Cardiac septum (tissue), 1 donor: ENCODE measurements at regions not wholly inside any gene's neighbourhood (a gene's known extent, or its start where the extent isn't known, plus 50 kb on each side); places are given as distances from the start of the nearest gene placed in this dataset.
A peak's percentile ranks its signal among the peaks of the same experiment; 100 is the strongest.
"Not testable (repeated sequence)": the region's sequence is repeated elsewhere in the genome, so short reads cannot be mapped to it uniquely, and the experiment has no call there.

Experiments used
- DNase-seq: peaks from one replicate; pipeline ENCODE4 v3.0.0-alpha.2; 2020; ENCODE audit warnings: low spot score
- intact Hi-C: fragments of 100-400 bp; cut with DNase I; formaldehyde crosslinking; loops from one replicate; pipeline ENCODE4 v1.14.0; 2022
- donor health status: DM: no; HTN: no; CAD: no.

DNA sequence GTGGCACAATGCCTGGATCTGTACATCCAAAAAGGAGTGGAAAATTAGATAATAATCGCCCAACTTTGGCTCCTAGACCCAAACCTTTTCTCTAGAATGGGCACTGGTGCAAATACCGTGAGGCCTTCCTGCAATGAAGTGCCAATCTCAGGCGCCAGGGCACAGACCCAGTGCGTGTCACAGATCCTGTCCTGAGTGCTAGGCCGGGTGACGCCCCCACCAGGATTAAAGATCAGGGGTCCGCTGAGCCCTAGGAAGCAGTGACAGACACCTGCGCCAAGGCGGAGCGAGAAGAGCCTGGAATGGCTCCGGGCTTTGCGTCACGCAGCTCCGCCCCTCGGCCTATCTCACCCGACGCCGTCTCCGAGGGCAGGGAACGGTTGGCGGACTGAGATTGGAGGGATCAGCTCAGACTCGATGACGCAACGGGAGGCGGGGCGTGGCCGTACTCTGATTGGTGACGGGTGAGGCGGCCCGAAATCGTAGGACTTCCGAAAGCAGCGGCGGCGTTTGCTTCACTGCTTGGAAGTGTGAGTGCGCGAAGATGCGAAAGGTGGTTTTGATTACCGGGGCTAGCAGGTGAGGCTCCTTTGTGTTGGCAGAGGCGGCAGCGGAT lies 261.9 kb downstream of the ZNF37A start:
- intact Hi-C loops = not testable (repeated sequence)
- DNase-seq = peak; percentile 93

DNA sequence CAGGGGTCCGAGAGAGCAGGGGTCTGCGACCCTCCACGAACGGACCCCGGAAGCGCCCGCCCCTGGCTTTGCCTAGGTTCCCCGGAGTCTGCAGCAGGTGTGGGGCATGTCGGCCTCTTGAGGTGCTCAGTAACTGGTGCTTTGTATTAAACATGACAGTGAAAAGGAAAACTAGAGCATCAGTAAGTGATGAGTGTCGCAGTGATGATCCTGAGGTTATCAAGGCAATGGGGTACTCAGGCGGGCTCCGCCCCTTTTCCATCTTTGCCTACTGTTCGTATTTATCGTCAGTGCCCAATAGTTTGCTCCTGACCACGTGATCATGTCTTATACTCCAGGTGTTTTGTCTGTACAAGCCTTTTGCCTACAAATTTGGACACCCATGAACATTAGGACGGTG lies 262.4 kb downstream of the ZNF37A start:
- intact Hi-C loops = not testable (repeated sequence)

DNA sequence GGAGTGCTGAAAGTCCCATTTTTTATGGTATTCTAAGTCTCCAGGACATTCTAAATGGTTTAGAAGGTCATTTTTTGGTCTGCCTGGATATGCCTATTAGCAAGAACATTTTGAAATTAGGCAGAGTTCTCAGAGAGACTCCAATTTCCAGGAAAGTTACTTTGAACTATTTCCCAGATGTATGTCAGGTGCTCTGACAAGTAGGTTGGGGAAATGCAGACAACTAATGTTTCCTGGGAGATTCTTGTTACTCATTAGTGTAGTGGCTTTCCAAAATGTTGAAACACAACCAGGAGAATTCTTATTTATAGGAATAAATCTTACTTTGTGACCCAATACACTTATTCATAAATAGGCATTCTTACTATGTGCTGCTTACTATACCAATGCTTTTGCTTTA lies 268.4 kb downstream of the ZNF37A start:
- DNase-seq, intact Hi-C loops: not testable (repeated sequence)

More for the DNA sequence above, 262.4 kb downstream of the ZNF37A start:
- not testable (repeated sequence) for DNase-seq

DNA sequence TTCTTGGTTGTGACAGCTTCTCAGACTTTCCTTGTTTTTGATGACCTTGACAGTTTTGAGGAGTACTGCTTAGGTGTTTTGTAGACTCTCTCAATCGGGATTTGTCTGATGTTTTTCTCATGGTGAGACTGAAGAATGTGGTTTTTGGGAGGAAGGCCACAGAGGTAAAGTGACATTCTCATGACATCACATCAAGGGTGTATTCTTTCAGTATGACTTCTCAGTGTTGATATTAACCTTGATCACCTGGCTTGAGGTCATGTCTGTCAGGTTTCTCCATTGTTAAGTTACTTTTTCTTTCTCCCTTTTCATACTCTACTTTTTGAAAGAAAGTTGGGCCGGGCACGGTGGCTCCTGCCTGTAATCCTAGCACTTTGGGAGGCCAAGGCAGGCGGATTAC lies 269.9 kb downstream of the ZNF37A start:
- DNase-seq, intact Hi-C loops: not testable (repeated sequence)

DNA sequence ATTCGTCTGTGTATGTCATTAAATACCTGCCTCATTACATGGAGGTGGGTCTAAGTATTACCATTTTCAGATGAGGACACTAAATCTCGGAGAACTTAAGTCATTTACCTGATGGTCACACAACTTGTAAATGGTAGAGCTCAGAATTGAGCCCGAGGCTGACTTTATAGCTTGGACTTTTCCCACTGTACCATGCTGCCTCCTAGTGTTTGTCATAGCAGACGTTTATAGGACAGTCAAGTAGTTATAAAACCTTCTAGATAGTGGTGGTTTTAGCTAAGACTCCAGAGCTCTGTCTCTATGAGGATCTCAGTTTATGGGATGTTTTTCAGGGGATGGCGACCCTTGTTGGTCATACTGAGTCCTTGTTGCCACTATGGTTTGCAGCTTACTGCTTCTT lies 271.8 kb downstream of the ZNF37A start:
- intact Hi-C loops, DNase-seq: not testable (repeated sequence)

DNA sequence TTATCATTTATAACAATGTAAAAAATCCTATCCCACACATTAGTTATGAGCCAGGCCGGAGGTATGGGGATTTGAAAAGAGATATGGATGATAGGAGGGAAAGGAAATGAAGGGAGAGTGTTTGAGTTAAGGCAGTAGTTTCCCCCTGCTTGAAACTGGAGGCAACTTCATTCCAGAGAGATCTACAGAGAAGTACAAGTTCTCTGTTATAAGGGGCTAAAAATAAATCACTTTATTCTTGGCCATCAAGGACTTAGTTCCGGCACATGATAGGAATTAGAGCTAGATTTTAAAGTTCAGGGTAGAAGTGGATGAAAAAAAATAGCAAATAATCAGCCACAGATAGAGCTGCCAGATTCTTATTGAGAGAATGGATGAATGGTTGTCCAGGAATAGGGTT lies 289.7 kb downstream of the ZNF37A start:
- intact Hi-C loops = not testable (repeated sequence)

DNA sequence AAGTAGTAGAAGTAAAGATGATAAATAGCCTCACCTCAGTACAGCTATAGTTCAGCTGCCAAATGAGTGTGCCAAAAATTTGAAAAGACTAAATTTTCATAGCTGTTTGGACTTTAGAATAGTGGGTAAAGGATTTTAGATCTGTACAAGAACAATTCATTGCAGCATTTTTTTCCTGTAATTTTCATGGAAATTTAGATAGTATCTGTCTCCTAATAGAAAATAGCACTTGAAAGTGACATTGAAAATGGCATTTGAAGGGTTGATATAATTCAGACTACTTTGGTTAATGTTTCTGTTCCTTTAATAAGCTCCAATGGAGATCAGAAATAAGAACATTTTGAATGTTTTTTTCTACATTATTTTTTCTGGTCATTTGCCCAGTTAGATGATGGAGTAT lies 292.7 kb downstream of the ZNF37A start:
- DNase-seq, intact Hi-C loops: not testable (repeated sequence)

More for the DNA sequence above, 289.7 kb downstream of the ZNF37A start:
- not testable (repeated sequence) for DNase-seq

DNA sequence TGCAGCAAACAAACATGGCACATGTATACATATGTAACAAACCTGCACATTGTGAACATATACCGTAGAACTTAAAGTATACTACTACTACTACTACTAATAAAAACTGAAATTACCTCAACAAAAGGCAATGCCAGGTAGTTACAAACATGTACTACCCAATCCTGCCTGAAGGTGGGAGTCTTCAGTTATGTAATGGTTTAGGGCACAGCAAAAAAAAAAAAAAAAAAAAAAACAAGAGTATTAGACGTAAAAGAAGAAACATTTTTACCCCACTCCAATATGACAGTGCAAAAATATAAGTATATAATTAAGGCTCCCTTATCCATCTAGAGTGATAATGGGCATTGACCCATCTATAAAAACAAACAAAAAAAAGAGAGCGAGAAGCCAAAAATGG lies 296.6 kb downstream of the ZNF37A start:
- DNase-seq, intact Hi-C loops: not testable (repeated sequence)

DNA sequence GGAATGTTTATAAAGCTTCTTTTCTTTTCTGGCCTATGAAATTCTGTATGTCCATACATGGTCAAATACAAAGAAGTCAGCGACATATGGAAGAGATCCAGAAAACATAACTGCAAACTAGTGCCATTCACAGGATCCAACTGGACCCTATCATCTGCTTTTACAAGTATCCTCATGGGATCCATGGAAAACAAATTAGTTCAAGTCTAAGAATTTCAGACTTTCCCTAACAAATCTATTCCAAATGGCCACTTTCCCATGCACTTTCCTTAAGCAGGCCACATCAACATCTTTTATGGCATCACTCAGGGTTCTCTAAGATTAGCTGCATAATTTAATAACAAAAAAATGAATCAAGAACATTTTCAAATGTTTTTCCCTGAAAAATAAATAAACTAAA lies 301.3 kb downstream of the ZNF37A start:
- DNase-seq, intact Hi-C loops: not testable (repeated sequence)

DNA sequence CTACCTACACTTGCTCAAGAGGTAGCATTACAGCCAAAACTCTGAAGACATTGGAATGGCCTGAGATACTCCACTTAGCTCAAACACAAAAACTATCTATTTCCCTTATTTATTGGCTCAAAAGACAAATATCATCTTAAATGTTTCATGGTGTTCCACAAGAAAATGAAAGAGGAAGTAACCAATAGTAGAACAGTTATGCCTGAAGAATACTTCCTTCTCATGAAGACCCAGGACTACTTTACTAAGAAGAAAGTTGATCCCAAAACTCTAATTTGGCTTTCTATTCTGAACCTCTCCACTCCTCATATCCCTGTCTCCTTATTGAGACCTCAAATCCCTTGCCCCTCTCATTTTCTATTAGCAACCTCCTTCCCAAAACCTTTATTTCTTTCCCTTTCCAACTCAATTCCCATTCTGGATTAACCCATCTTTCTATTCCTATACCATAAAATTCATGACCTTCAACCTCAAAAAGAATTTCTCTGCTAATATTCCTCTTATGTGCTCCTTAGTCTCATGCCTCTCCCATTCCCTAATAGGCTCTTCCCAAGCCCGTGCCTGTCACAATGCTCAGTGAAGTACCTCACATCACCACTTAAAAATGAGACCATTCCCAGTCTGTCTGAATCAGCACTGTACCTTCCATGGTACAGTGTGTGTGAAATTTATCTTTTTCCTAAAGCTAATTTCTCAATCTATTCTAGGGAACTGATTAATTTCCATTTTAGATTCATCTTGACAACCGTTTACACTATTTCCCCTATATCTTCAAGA lies 302.2 kb downstream of the ZNF37A start:
- DNase-seq, intact Hi-C loops: not testable (repeated sequence)

DNA sequence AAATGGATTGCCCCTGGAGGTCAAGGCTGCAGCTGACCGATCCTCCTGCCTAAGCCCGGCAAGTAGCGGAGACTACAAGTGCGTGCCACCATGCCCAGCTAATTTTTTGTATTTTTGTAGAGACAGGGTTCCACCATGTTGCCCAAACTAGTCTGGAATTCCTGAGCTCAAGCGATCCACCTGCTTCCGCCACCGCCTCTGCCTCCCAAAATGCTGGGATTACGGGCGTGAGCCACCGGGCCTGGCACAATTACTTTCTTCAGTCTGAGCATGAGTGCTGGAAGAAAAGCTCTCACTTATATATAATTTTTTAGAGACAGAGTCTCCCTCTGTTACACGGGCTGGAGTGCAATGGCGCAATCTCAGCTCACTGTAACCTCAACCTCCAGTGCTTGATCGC lies 307.4 kb downstream of the ZNF37A start:
- DNase-seq, intact Hi-C loops: not testable (repeated sequence)

DNA sequence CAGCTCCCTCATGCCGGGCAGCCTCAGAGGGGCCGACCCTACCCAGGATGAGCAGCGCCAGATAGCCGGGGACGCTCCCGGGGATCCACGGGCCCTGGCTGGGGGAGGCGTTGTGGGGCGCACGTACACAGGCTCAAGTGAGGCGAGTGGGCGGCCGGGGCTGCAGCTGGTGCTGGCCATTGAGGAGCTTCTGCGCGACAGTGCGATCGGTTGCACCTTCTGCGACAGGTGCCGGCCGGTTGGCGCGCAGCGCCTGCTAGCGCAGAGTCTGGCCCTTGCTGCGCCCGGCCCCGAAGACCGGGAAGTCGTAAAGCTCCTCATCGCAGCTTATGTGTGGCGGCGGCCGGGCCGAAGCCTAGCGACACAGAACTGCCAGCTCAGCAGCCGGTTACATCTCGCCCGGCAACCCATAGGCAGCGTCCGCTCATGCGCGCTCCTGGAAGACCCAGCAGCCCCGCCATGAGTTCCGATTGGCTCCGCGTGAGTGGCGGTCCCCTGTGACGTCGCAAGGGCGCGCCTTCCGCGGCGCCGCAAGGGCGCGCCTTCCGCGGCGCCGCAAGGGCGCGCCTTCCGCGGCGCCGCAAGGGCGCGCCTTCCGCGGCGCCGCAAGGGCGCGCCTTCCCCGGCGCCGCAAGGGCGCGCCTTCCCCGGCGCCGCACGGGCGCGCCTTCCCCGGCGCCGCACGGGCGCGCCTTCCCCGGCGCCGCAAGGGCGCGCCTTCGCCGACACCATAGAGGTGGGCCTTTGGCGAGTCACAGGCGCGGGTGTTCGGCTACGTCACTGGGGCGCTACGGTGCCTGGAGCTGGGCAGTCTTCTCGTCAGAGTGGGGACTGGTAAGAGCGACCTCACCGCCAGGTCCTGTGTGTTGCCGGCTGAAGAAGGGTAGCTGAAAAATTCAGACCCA lies 308.6 kb downstream of the ZNF37A start:
- intact Hi-C loops = not testable (repeated sequence)
- peak; percentile 95 for DNase-seq

DNA sequence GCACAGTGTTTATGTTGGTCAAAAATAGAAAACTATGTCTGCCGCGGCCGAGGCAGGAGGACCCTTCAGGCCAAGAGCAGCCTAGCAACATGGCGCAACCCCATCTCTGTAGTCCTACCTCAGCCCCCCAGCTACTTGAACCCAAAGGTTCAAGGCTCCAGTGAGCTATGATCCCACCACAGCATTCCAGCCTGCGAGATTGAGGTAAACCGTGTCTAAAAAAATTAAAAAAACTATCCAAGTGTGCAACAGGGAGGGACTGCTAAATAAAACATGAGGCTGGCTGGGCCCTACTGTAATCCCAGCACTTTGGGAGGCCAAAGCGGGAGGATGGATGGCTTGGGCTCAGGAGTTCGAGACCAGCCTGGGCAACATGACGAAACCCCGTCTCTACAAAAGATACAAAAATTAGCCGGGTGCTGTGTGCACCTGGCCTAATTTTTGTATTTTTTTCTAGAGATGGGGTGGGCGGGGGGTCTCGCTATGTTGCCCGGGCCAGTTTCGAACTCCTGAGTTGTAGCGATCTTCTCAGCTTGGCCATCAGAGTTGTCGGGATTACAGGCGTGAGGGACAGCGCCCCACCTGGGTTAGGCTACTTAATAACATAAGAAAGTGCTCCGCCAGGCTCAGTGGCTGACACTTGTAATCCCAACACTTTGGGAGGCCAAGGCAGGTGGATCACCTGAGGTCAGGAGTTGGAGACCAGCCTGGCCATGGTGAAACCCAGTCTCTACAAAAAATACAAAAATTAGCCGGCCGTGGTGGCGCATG lies 309.4 kb downstream of the ZNF37A start:
- intact Hi-C loops, DNase-seq: not testable (repeated sequence)

DNA sequence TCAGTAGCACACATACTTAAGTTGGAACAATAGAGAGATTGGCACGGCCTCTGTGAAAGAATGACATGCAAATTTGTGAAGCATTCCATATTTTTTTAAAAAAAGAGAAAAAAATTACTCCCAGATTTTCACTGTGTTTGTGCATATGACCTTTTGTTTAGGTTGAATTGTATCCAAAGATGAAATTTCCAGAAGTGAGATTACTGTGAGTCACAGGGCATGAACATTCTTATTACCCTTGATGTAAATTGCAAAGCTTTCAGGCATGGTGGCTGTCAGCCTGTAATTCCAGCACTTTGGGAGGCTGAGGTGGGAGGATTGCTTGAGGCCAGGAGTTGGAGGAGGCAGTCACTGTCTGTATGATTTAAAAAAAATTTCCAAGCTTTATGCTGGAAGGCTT lies 329.5 kb downstream of the ZNF37A start:
- DNase-seq, intact Hi-C loops: not testable (repeated sequence)

DNA sequence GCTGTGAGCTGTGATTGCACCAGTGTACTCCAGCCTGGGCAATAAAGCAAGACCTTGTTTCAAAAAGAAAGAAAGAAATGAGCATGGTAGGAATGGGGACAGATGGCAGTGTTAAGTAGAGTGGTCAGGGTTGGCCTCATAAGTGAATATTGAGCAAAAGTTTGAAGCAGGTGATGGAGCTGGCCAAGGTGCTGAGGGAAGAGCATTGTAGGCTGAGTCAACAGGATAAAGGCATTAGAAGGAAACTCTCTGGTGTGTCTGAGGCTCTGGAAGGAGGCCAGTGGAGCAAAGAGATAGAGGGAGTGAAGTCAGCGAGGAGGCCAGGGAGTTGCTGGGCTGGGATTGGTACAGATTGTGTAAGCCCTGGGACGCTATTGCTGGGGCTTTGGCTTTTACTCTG lies 336.1 kb downstream of the ZNF37A start:
- DNase-seq, intact Hi-C loops: not testable (repeated sequence)

DNA sequence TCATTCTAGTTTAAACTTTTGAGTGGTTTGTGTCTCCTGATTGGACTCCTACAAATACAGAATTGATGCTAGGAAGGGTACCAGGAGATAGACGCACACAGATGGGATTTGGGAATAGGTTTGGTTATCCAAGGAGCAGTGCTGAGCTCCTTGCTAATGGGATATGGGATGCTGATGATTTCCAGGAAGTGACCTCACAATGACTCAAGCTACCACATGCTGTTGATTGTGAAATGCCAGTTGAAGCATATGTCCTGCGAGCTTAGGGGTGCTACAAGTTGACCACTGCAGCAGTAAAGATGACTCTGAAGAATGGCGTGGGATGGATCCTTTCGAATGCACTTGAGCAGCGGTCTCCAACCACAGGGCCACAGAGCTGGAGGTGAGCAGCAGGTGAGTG lies 343.2 kb downstream of the ZNF37A start:
- DNase-seq, intact Hi-C loops: not testable (repeated sequence)

DNA sequence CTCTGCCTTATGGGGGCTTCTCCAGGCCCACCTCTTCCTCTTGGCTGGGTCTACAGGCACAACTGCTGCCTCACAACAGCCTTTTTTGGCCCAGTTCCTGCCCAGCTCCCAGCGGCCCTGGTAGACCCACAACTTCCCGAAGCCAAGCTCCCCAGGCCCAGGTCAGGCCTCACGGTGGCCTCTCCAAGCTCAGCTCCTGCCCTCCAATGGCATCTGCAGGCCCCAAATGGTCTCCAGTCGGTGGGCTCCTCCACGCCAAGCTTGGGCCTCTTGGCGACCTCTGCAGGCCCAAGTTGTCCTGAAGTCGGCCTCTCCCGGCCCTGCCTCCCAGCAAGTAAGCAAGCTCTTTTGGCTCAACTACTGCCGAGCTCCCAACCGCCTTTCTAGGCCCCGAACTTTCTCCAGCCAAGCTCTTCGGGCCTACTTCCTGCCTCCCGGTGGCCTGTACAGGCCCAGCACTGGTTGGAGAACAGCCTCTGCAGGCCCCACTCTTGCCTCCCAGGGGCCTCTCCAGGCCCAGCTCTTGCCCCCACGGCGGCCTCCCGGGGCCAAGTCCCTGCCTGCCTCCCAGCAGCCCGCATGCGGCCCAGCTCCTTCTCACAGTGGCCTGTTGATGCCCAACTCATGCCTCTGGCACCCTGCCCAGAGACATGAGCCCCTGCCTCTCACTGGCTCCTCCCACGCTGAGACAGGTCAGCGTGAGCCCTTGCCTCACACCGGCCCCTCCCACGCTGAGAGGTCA lies 354.6 kb downstream of the ZNF37A start:
- intact Hi-C loops, DNase-seq: not testable (repeated sequence)

DNA sequence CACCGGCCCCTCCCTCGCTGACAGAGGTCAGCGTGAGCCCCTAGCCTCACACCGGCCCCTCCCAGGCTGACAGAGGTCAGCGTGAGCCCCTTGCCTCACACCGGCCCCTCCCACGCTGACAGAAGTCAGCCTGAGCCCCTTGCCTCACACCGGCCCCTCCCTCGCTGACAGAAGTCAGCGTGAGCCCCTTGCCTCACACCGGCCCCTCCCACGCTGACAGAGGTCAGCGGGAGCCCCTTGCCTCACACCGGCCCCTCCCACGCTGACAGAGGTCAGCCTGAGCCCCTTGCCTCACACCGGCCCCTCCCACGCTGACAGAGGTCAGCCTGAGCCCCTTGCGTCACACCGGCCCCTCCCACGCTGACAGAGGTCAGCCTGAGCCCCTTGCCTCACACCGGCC lies 355.5 kb downstream of the ZNF37A start:
- intact Hi-C loops, DNase-seq: not testable (repeated sequence)
